Panc1 (cell line): ENCODE measurements at regions not wholly inside any gene's neighbourhood (a gene's known extent, or its start where the extent isn't known, plus 50 kb on each side); places are given as distances from the start of the nearest gene placed in this dataset.
"Not testable (repeated sequence)": the region's sequence is repeated elsewhere in the genome, so short reads cannot be mapped to it uniquely, and the experiment has no call there.

Experiments
- ATAC-seq: fragments of 200-7000 bp; cut with Tn5 transposase; 2 replicates; pipeline ENCODE4 v1.9.1; 2020; ENCODE audit warnings: mild to moderate bottlenecking, moderate library complexity
- BruUV-seq: library from RNA; stranded (reverse); fragments of 400-500 nt; replicated peaks from 2 replicates; lab custom pipeline; 2021; lab: Mats Ljungman, UMichigan
- CTCF ChIA-PET: fragments of 300-600 bp; sonication (Branson Sonifier 250); formaldehyde crosslinking; loops from one replicate; lab custom pipeline; 2022; ENCODE audit warnings: antibody characterized with exemption; lab: Charles Lee
- POLR2A ChIA-PET: fragments of 300-600 bp; sonication (Branson Sonifier 250); formaldehyde crosslinking; loops from one replicate; lab custom pipeline; 2022; ENCODE audit warnings: antibody characterized with exemption; lab: Charles Lee
- DNase-seq: peaks from one replicate; pipeline ENCODE4 v3.0.0-alpha.2; 2010; ENCODE audit warnings: low read depth, low spot score
- H3K27ac ChIP-seq: 2 replicates; pipeline ENCODE4 v1.5.1; 2011; ENCODE audit warnings: mild to moderate bottlenecking, low read length, inconsistent platforms
- H3K27me3 ChIP-seq: fragments of 200-500 bp; sonication (Bioruptor generic); 2 replicates; pipeline ENCODE4 v1.6.0; 2014; ENCODE audit warnings: low read length, inconsistent platforms; ENCODE audit not compliant: control insufficient read depth, insufficient read depth
- H3K36me3 ChIP-seq: fragments of 200-500 bp; sonication (Bioruptor generic); 2 replicates; pipeline ENCODE4 v1.5.1; 2014; ENCODE audit warnings: inconsistent platforms, mild to moderate bottlenecking, low read length, moderate library complexity; ENCODE audit not compliant: control insufficient read depth, insufficient read depth
- H3K4me1 ChIP-seq: 2 replicates; pipeline ENCODE4 v1.5.1; 2011; ENCODE audit warnings: inconsistent platforms, mild to moderate bottlenecking, low read length, moderate library complexity; ENCODE audit not compliant: control insufficient read depth, insufficient read depth
- H3K4me3 ChIP-seq, 2 experiments: 2 replicates each; pipeline ENCODE4 v1.5.1; 2011 to 2012; ENCODE audit warnings: low read depth in 2 of 2, low read length in 2 of 2, mild to moderate bottlenecking in 2 of 2, inconsistent platforms in 1 of 2, moderate library complexity in 1 of 2
- H3K9me3 ChIP-seq: fragments of 200-500 bp; sonication (Bioruptor generic); 2 replicates; pipeline ENCODE4 v1.5.1; 2014; ENCODE audit warnings: low read depth, mild to moderate bottlenecking, inconsistent platforms, low read length, moderate library complexity; ENCODE audit not compliant: control insufficient read depth, insufficient read depth
- POLR2AphosphoS5 ChIP-seq: IDR thresholded peaks from 2 replicates; pipeline ENCODE4 v1.6.1; 2012; ENCODE audit warnings: mild to moderate bottlenecking, low read depth, low read length, moderate library complexity
- SIN3A ChIP-seq: IDR thresholded peaks from 2 replicates; pipeline ENCODE4 v1.6.1; 2012; ENCODE audit warnings: low read depth, mild to moderate bottlenecking, low read length, moderate library complexity, borderline replicate concordance; ENCODE audit not compliant: insufficient read depth
- TCF7L2 ChIP-seq: IDR thresholded peaks from 2 replicates; pipeline ENCODE4 v1.6.1; 2011; ENCODE audit warnings: mild to moderate bottlenecking, low read depth, low read length, inconsistent platforms
- in situ Hi-C: cut with HindIII; loops from 2 replicates; pipeline ENCODE4 v1.10.0; 2016; ENCODE audit warnings: low sequenced_read_pairs, low pct_unique_long_range_greater_than_20kb
- intact Hi-C: fragments of 100-400 bp; cut with micrococcal nuclease; formaldehyde crosslinking; loops from one replicate; pipeline ENCODE4 v1.10.0; 2022; ENCODE audit not compliant: unreplicated experiment
- TF ChIP-seq, protein P1 (sequence below): fragments of 450-650 bp; IDR thresholded peaks from 2 replicates; pipeline ENCODE4 v1.5.1; 2017; ENCODE audit warnings: mild to moderate bottlenecking
- TF ChIP-seq, protein P2 (sequence below), 2 experiments: IDR thresholded peaks; 2 replicates each; pipeline ENCODE4 v1.6.1; 2011 to 2012; ENCODE audit warnings: low read depth in 2 of 2, control low read depth in 1 of 2, low read length in 1 of 2, mild to moderate bottlenecking in 1 of 2, moderate library complexity in 1 of 2; ENCODE audit not compliant: insufficient read depth in 1 of 2

DNA sequence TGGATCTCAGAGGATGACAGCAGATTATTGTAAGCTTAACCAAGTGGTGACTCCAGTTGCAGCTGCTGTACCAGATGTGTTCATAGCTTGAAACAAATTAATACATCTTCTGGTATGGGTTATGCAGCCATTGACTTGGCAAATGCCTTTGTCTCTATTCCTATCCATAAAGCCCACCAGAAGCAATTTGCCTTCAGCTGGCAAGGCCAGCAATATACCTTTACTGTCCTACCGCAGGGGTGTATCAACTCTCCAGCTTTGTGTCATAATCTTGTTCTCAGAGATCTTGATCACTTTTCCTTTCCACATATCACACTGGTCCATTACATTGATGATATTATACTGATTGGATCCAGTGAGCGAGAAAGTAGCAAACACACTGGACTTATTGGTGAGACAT lies 59.3 kb upstream of the KRAS start:
- BruUV-seq, in situ Hi-C loops, H3K27me3 ChIP-seq, DNase-seq, POLR2A ChIA-PET, H3K27ac ChIP-seq, intact Hi-C loops, H3K9me3 ChIP-seq, H3K4me3 ChIP-seq, H3K4me1 ChIP-seq, CTCF ChIA-PET, H3K36me3 ChIP-seq, ATAC-seq: not testable (repeated sequence)

DNA sequence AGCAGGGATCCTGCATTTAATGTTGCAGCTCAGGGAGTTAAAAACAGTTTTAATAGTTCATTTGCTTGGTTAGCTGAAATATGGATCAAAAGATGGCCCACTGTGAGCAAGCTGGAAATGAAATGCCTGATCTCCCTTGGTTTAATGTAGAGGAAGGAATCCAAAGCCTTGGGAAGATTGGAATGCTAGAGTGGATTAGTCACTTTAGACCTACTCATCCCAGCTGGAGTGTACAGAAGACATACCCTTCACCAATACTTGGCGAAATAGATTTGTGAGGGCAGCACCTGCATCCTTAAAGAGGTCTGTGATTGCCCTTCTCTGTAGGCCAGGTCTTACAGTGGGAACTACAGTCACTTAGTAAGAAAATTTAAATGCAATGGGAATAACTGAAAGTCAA lies 58.0 kb upstream of the KRAS start:
- TF ChIP-seq, protein P1, sequence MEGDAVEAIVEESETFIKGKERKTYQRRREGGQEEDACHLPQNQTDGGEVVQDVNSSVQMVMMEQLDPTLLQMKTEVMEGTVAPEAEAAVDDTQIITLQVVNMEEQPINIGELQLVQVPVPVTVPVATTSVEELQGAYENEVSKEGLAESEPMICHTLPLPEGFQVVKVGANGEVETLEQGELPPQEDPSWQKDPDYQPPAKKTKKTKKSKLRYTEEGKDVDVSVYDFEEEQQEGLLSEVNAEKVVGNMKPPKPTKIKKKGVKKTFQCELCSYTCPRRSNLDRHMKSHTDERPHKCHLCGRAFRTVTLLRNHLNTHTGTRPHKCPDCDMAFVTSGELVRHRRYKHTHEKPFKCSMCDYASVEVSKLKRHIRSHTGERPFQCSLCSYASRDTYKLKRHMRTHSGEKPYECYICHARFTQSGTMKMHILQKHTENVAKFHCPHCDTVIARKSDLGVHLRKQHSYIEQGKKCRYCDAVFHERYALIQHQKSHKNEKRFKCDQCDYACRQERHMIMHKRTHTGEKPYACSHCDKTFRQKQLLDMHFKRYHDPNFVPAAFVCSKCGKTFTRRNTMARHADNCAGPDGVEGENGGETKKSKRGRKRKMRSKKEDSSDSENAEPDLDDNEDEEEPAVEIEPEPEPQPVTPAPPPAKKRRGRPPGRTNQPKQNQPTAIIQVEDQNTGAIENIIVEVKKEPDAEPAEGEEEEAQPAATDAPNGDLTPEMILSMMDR, result 0 out of 2 replicates have a peak, but pooled peaks have one; percentile 1
- no peak for TF ChIP-seq SIN3A
- no peak for ATAC-seq
- BruUV-seq, result no TSS peak
- Histone ChIP-seq H3K4me3 (no peak overlapping the region), H3K36me3 (no peaks in the 10 kb centered on the region), H3K9me3 (no peaks in the 10 kb centered on the region), H3K4me1 (no peaks in the 10 kb centered on the region), H3K27ac (no peak overlapping the region), H3K27me3 (peaks cover 5% of the 10 kb centered on the region; the same call in 1 of the 2 replicates)
- in situ Hi-C loops (no loop called here), intact Hi-C loops (no loop called here)
- ChIA-PET CTCF (no interaction called here), POLR2A (no interaction called here)
- no peak for DNase-seq

DNA sequence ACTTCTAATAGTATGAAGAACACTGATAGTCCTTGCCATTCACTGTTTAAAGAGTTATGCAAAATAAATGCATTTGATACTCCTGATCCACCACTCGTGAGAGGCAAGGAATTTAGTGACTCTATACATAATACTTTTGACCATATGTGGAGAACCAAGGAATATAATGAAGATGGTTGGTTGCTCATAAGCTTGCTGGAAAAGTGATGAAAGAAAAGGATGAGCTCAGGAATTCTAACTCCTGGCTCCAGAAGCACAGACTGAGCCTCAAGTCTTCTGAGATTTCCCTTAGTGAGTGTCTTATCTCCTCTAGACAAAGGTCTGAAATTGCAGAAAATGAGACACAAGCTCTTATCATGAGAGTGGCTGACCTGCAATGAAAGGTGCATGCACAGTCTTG lies 57.1 kb upstream of the KRAS start:
- intact Hi-C loops, result no loop called here
- TF ChIP-seq, protein P2, sequence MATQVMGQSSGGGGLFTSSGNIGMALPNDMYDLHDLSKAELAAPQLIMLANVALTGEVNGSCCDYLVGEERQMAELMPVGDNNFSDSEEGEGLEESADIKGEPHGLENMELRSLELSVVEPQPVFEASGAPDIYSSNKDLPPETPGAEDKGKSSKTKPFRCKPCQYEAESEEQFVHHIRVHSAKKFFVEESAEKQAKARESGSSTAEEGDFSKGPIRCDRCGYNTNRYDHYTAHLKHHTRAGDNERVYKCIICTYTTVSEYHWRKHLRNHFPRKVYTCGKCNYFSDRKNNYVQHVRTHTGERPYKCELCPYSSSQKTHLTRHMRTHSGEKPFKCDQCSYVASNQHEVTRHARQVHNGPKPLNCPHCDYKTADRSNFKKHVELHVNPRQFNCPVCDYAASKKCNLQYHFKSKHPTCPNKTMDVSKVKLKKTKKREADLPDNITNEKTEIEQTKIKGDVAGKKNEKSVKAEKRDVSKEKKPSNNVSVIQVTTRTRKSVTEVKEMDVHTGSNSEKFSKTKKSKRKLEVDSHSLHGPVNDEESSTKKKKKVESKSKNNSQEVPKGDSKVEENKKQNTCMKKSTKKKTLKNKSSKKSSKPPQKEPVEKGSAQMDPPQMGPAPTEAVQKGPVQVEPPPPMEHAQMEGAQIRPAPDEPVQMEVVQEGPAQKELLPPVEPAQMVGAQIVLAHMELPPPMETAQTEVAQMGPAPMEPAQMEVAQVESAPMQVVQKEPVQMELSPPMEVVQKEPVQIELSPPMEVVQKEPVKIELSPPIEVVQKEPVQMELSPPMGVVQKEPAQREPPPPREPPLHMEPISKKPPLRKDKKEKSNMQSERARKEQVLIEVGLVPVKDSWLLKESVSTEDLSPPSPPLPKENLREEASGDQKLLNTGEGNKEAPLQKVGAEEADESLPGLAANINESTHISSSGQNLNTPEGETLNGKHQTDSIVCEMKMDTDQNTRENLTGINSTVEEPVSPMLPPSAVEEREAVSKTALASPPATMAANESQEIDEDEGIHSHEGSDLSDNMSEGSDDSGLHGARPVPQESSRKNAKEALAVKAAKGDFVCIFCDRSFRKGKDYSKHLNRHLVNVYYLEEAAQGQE (IDR thresholded peaks at IDR 0.05; ENCODE audit: insufficient read depth in 1 of 2, low read depth in 2 of 2, low read length in 1 of 2), result no peak
- TF ChIP-seq, protein P1, result no peak
- no peak for TF ChIP-seq POLR2AphosphoS5
- TF ChIP-seq TCF7L2, result no peak

More for the DNA sequence above, 57.1 kb upstream of the KRAS start:
- ATAC-seq (no peak), DNase-seq (no peak)
- Histone ChIP-seq H3K9me3 (no peaks in the 10 kb centered on the region), H3K4me1 (no peaks in the 10 kb centered on the region), H3K36me3 (no peaks in the 10 kb centered on the region), H3K4me3 (no peak overlapping the region), H3K27ac (no peak overlapping the region), H3K27me3 (peaks cover 5% of the 10 kb centered on the region; the same call in 1 of the 2 replicates)
- ChIA-PET CTCF (no interaction called here), POLR2A (interaction anchor here (0.6 kb wide), 1 partner anchor 59 kb away, joined by 3 read pairs; no protein-coding TSS in a partner anchor)
- in situ Hi-C loops, result no loop called here
- no TSS peak for BruUV-seq
